Mucosa of rectum (tissue), 2 donors: ENCODE measurements at regions not wholly inside any gene's neighbourhood (a gene's known extent, or its start where the extent isn't known, plus 50 kb on each side); places are given as distances from the start of the nearest gene placed in this dataset.

Experiments
- H3K27ac ChIP-seq, 2 donors: one replicate each; pipeline ENCODE4 v1.7.0; 2013; ENCODE audit warnings: inconsistent platforms in 2 of 2, low read depth in 2 of 2, low read length in 2 of 2
- H3K27me3 ChIP-seq, 2 donors: one replicate each; pipeline ENCODE4 v1.7.0; 2013; ENCODE audit warnings: low read length in 2 of 2; ENCODE audit not compliant: control insufficient read depth in 2 of 2, insufficient read depth in 2 of 2
- H3K36me3 ChIP-seq, 2 donors: one replicate each; pipeline ENCODE4 v1.7.0; 2013; ENCODE audit warnings: low read length in 2 of 2; ENCODE audit not compliant: control insufficient read depth in 2 of 2, insufficient read depth in 2 of 2
- H3K4me1 ChIP-seq, 2 donors: one replicate each; pipeline ENCODE4 v1.7.0; 2013; ENCODE audit warnings: low read length in 2 of 2, mild to moderate bottlenecking in 1 of 2; ENCODE audit not compliant: control insufficient read depth in 2 of 2, insufficient read depth in 2 of 2
- H3K4me3 ChIP-seq, 2 donors: one replicate each; pipeline ENCODE4 v1.7.0; 2013; ENCODE audit warnings: low read length in 2 of 2
- H3K9ac ChIP-seq, 2 donors: one replicate each; pipeline ENCODE4 v1.7.0; 2013; ENCODE audit warnings: low read length in 2 of 2, low read depth in 1 of 2, mild to moderate bottlenecking in 1 of 2
- H3K9me3 ChIP-seq, 2 donors: one replicate each; pipeline ENCODE4 v1.7.0; 2013; ENCODE audit warnings: low read length in 2 of 2; ENCODE audit not compliant: control insufficient read depth in 2 of 2
- donor health status: healthy.
- donor health status: Normal muscosa, but diverticular disease.

DNA sequence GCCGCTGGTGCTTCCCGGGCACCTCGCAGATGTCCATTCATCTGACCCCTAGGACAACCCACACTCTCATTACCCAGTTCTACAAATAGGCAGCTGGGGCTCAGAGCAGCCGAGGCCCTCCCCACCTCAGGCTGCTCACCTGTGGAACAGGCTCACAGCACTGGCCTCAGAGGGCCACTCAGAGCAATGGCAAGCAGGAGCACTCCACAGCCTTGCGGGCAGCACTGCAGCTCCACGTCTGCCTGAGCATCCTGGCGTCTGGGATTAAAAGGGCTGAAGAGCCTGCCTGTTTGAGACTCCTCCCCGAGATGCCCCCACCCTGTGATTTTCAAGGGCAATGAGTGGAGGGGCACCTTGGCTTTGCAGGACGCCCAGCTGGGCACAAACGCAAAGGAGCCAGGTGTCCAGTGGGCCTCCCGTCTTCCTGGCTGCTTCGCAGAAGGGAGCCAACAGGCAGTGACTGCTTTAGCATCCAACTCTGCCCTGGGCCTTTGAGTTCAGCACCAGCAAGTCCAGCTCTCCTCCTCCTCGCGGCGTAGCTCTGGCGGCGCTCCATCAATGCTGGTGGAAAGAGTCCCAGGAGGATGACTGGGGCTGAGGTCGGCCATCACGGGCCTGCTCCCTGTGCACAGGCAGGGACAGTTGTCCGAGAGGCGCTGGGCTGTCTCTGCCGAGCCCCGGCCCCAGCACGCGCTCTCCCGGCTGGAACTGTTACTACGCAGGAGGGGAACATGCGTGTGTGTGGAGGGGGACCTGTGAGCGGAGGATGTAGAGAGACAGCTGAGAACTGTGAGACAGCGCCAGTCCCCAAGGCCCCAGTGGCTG lies 297.2 kb downstream of the NDUFA10 start:
- H3K9ac ChIP-seq: no peak overlapping the region
- H3K4me1 ChIP-seq: no peaks in the 10 kb centered on the region
- H3K4me3 ChIP-seq: no peak overlapping the region
- H3K36me3 ChIP-seq: no peaks in the 10 kb centered on the region
- H3K27me3 ChIP-seq: no peaks in the 10 kb centered on the region
- H3K9me3 ChIP-seq: no peaks in the 10 kb centered on the region
- no peak overlapping the region for H3K27ac ChIP-seq

DNA sequence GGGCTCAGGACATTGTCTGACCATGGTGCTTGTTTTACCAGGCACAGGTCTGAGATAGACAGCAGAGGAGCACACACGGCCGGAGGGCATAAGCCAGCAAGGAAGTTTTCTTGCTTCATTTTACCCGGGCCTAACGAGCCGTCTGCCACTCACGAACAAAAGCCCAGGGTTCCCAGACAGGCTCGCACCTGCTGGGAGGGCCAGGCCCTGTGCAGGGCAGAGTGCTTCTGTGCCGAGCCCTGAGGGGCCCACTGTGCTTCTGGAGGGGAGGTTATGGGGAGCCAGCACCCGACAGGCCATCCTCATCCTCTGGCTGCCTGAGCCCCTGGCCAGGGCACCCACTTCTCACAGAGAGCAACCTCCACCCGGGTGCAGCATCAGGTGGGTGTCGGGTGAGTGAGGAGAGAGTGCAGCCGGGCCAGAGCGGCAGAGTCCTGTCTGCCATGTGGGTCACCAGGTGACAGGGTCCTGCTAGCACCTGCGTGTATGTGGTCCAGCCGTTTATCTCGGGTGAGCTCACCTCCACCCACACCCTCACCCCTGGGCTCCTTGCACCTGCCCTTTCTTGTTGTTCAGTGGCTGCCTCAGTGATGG lies 297.9 kb downstream of the NDUFA10 start:
- H3K9me3 ChIP-seq: no peaks in the 10 kb centered on the region
- no peak overlapping the region for H3K4me3 ChIP-seq
- no peaks in the 10 kb centered on the region for H3K36me3 ChIP-seq
- no peak overlapping the region for H3K27ac ChIP-seq
- no peaks in the 10 kb centered on the region for H3K4me1 ChIP-seq
- H3K27me3 ChIP-seq: no peaks in the 10 kb centered on the region
- H3K9ac ChIP-seq: no peak overlapping the region

DNA sequence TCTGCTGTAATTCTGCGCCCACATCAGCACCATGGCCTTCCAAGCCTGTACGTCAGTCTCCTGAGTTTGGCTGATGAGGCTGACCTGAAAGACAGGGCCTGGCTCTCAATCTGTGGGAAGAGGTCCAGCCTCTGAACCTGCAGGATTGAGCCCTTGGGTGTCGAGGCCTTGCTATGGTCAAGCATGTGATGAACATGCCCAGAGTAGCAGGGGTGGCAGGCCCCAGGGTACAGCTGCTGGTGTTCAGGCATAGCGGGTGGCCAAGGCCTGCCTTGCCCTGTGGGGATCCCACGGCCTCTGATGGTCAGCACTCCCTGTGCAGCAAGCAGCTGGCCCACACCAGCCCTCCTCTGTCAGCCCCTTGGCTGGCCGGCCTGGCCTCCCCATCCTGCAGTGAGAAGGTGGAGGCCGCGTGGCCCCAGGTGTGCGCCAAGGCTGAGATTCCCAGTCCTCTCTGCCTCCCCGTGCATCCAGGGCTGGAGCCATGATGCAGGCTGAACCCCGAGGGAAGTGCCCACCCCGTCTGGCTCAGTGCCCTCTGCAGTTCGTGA lies 298.4 kb downstream of the NDUFA10 start:
- H3K36me3 ChIP-seq: no peaks in the 10 kb centered on the region
- H3K9me3 ChIP-seq: no peaks in the 10 kb centered on the region

DNA sequence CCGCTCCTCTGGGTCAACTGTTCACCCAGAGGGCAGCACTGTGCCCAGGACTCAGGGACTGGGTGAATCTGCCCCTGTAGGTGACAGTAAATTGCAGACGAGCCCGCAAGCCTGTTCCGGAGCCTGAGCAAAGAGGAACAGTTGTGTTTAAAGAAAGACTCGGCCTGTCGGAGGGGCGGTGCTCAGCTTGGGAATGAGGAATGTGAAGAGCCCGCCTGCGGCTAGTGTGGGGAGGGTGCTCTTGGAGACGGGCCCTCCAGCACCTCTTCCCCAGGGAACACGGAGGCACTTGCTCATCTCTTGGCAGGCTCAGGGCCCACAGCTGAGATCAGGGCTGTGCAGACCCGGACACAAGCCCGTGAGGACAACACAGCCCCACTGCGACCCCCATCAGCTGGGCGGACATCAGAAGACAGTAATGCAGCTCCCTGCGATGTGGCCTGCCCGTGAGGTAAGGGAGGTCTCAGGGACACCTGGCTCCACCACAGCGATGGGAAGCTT lies 299.0 kb downstream of the NDUFA10 start:
- Histone ChIP-seq H3K9ac (no peak overlapping the region), H3K9me3 (no peaks in the 10 kb centered on the region), H3K27ac (no peak overlapping the region), H3K4me3 (no peak overlapping the region), H3K4me1 (no peaks in the 10 kb centered on the region), H3K27me3 (no peaks in the 10 kb centered on the region), H3K36me3 (no peaks in the 10 kb centered on the region)

More for the DNA sequence above, 298.4 kb downstream of the NDUFA10 start:
- no peak overlapping the region for H3K9ac ChIP-seq
- H3K4me1 ChIP-seq: no peaks in the 10 kb centered on the region
- H3K27me3 ChIP-seq: no peaks in the 10 kb centered on the region
- H3K4me3 ChIP-seq: no peak overlapping the region
- H3K27ac ChIP-seq: no peak overlapping the region

DNA sequence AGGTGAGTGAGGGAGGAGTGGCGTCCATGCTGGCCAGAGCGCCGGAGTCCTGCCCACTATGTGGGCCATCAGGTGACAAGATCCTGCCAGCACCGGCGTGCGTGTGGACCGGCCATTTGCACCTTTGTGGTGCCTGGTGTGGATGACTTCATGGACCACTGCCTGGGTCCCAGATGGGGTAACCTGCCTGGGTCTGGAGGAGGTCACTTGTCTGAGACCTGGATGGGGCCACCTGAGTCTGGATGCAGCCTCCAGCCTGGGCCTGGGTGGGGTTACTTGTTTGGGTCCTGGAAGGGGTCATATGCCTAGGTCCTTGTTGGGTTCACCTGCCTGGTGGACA lies 299.6 kb downstream of the NDUFA10 start:
- H3K27ac ChIP-seq: no peak overlapping the region
- no peaks in the 10 kb centered on the region for H3K27me3 ChIP-seq
- H3K4me1 ChIP-seq: no peaks in the 10 kb centered on the region
- no peaks in the 10 kb centered on the region for H3K36me3 ChIP-seq
- no peak overlapping the region for H3K9ac ChIP-seq
- no peaks in the 10 kb centered on the region for H3K9me3 ChIP-seq
- no peak overlapping the region for H3K4me3 ChIP-seq

DNA sequence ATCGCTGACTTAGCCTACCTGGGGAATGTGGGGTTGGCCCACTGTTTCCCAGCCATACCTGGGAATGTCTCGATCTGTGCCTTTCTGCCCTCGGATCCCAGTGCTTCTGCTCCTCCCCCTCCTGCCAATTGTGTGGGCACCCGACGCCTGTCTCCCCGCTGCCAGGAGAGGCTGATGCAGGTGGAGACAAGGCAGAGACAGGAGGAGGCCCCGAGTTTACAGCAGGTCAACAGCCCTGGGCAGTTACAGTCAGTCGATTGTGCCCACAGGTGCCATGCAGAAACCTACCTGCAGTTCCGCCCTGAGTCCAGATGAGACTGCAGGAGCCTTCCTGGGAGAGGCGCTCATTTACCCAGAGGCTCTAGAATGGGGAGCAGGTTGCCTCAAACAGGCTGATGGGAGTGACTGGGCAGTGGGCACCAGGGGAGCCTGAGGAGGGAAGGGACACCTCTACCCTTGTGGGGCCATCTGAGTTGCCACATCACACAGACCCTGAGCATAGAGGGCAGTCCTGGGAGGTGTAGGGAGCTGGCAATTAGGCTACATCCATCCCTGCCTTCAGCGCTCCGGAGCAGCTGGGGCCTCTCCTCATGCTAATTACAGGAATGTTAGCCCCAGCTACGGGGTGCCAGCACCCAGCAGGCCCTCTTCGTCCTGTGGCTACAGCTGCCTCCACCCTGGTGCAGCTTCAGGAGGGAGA lies 300.1 kb downstream of the NDUFA10 start:
- H3K4me1 ChIP-seq: no peaks in the 10 kb centered on the region
- no peak overlapping the region for H3K4me3 ChIP-seq
- no peaks in the 10 kb centered on the region for H3K9me3 ChIP-seq
- no peak overlapping the region for H3K9ac ChIP-seq
- H3K27ac ChIP-seq: no peak overlapping the region
- no peaks in the 10 kb centered on the region for H3K36me3 ChIP-seq
- no peaks in the 10 kb centered on the region for H3K27me3 ChIP-seq

DNA sequence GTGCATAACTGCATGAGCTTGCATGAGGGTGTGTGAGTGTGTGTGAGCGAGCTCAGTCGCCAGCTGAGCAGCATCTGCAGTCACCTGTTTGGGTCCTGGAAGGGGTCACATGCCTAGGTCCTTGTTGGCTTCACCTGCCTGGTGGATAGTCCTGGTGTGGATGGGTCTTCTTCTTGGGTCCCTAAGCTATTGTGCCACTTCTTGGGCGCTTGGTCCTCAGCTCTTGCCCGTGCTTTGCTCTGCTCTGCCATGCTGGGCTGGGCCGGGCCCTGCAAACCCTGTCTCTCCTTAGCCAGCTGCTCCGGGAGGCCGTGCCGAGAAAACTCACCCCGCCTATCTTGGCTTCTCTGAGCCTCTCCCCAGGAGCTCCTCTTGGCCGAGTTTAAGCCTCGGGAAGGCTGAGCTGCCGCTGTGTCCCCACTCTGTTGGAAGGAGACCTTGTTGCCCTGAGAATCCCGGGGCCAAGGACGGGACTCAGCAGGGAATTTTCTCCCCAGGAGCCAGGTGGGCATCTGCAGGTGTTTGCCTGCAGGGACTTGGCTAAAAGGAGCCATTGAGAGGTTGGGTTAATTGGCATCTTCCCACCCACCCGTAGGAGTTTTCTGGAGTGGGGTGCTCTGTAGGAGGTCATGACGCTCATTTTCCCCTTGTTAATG lies 300.8 kb downstream of the NDUFA10 start:
- Histone ChIP-seq H3K36me3 (no peaks in the 10 kb centered on the region), H3K4me1 (no peaks in the 10 kb centered on the region), H3K27me3 (no peaks in the 10 kb centered on the region), H3K9ac (no peak overlapping the region), H3K9me3 (peaks cover 0 to under 1% of the 10 kb centered on the region in 2 donors), H3K27ac (no peak overlapping the region), H3K4me3 (no peak overlapping the region)

DNA sequence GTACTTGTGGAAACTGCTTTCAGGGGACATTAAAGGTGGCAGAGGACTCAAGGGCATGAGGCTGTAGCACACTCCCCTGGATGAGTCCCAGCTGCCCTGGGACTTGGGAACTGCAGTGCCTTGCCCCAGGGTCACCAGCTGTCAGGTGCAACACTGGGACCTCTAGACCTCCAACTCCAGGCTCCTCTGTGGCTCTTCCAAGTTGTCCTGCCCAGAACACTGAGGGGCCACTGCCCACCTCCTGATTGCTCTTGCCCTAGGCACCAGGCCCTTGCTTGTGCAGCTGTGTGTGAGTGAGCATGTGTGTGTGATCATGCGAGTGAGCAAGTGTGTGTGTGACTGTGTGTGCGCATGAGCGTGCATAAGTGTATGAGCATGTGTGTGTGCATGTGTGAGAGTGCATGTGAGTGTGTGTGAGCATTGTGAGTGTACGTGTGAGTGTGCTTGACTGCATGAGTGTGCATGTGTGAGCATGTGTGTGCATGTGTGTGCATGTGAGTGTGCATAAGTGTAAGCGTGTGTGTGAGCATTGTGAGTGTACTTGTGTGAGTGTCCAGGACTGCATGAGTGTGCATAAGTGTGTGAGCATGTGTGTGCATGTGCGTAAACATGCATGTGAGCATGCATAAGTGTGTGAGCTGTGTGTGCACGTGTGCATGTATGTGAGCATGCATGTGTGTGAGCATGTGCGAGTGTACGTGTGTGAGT lies 301.5 kb downstream of the NDUFA10 start:
- Histone ChIP-seq H3K4me1 (no peaks in the 10 kb centered on the region), H3K27ac (no peak overlapping the region), H3K36me3 (no peaks in the 10 kb centered on the region), H3K27me3 (no peaks in the 10 kb centered on the region), H3K9me3 (peaks cover 0 to 2% of the 10 kb centered on the region in 2 donors), H3K4me3 (no peak overlapping the region), H3K9ac (no peak overlapping the region)

DNA sequence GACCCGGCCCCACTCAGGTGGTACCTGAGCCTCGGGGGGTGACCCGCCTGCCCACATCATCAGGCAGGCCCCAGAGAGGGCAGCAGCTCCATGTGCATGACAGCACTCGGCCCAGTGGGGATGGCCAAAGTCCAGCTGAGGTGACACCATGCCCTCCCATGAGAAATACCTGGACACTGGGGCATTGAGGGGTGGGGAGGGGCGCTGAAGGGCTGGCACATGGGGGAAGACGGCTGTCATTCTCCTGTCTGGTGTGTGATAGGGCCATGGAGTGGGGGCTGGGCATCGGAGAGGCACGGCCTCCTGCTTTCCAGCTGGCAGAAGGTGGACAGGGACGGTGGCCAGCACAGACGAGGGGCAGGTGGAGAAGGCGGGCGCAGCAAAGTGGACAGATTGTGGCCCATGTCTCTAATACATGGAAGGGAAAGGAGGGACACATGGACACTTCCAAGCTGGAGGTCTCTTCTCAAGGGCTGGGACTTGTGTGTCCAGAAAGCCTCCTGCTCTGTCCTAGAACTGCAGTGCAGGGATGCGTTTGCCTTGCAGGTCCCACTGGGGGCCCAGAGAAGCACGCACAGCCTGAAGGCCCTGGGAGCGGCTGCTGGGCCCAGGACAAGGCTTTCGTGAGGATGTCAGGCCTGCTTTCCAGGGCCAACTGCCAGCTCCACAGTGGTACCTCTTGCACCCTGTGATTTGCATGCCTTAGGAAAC lies 302.2 kb downstream of the NDUFA10 start:
- Histone ChIP-seq H3K4me1 (no peaks in the 10 kb centered on the region), H3K27ac (no peak overlapping the region), H3K36me3 (no peaks in the 10 kb centered on the region), H3K27me3 (no peaks in the 10 kb centered on the region), H3K4me3 (no peak overlapping the region), H3K9ac (no peak overlapping the region), H3K9me3 (peaks cover 0 to 2% of the 10 kb centered on the region in 2 donors)
